ENCODE measurements at regions not wholly inside any gene's neighbourhood (a gene's known extent, or its start where the extent isn't known, plus 50 kb on each side); places are given as distances from the start of the nearest gene placed in this dataset.
A peak's percentile ranks its signal among the peaks of the same experiment; 100 is the strongest.

DNA sequence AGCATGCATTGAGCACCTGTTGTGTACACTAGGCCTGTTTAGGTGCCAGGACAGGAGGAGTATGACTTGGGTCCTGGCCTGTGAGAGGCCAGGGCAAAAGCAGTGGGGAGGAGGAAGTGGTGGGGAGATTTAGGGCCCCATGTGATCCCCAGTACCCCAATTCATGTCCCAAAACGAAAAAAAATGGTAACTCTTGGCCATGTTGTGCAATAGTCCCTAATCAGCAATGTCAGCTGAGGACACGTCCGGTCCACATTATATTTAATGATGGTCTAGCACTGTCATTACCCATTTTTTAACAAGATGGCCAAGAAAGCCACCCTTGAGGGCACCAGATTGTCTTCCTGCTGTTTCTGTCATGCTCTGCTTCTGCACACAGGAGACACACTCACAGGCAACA is 142.0 kb upstream of the RET start:
- peaks cover 0 to 15% of the 10 kb centered on the region in 2 donors for H3K4me1 ChIP-seq
- H3K27me3 ChIP-seq = peaks cover 6 to 10% of the 10 kb centered on the region in 2 donors
- no peaks in the 10 kb centered on the region for H3K36me3 ChIP-seq
- no peak overlapping the region for H3K27ac ChIP-seq
- TF ChIP-seq CTCF (IDR thresholded peaks at IDR 0.05) = no peak
- H3K4me3 ChIP-seq = no peak overlapping the region
- H3K9me3 ChIP-seq = no peaks in the 10 kb centered on the region
- no peak for DNase-seq (ENCODE audit: low spot score)

GRCh38 chr10:42935466-42935865 is 141.4 kb upstream of the RET start:
- no peak for TF ChIP-seq CTCF (IDR thresholded peaks at IDR 0.05)
- H3K36me3 ChIP-seq = no peaks in the 10 kb centered on the region
- peaks cover 0 to 15% of the 10 kb centered on the region in 2 donors for H3K4me1 ChIP-seq
- H3K27ac ChIP-seq = no peak overlapping the region
- no peaks in the 10 kb centered on the region for H3K9me3 ChIP-seq
- H3K27me3 ChIP-seq = peaks cover 6 to 10% of the 10 kb centered on the region in 2 donors
- DNase-seq (ENCODE audit: low spot score) = no peak
- no peak overlapping the region for H3K4me3 ChIP-seq

DNA sequence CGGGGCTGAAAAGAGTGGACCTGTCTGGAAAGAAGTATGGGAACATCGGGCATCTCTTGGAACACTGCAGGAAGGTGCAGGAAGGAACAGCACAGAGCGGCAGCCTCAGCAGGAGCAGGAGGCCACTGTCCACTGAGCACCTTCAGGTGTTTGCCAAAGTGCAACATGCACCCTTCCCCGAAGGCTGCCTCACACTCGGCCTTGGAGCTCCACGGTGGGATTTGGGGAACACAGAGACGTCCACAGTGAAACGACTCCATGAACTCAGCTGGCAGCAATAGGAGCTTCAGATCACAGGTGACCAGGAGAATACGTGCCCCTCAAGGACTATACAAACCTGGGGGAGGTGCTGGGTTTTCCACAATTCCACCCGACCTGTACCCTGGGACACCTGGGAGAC is 140.3 kb upstream of the RET start:
- Histone ChIP-seq H3K9me3 (no peaks in the 10 kb centered on the region), H3K27ac (no peak overlapping the region), H3K4me3 (no peak overlapping the region), H3K36me3 (no peaks in the 10 kb centered on the region), H3K27me3 (peaks cover 6 to 10% of the 10 kb centered on the region in 2 donors), H3K4me1 (peaks cover 0 to 15% of the 10 kb centered on the region in 2 donors)
- no peak for TF ChIP-seq CTCF (IDR thresholded peaks at IDR 0.05)
- DNase-seq (ENCODE audit: low spot score) = peak; percentile 48

GRCh38 chr10:42937048-42937447 is 139.8 kb upstream of the RET start:
- Histone ChIP-seq H3K36me3 (no peaks in the 10 kb centered on the region), H3K4me1 (peaks cover 0 to 15% of the 10 kb centered on the region in 2 donors), H3K9me3 (no peaks in the 10 kb centered on the region), H3K27me3 (peaks cover 6 to 10% of the 10 kb centered on the region in 2 donors), H3K27ac (no peak overlapping the region), H3K4me3 (no peak overlapping the region)
- TF ChIP-seq CTCF (IDR thresholded peaks at IDR 0.05) = no peak
- DNase-seq (ENCODE audit: low spot score) = no peak

DNA sequence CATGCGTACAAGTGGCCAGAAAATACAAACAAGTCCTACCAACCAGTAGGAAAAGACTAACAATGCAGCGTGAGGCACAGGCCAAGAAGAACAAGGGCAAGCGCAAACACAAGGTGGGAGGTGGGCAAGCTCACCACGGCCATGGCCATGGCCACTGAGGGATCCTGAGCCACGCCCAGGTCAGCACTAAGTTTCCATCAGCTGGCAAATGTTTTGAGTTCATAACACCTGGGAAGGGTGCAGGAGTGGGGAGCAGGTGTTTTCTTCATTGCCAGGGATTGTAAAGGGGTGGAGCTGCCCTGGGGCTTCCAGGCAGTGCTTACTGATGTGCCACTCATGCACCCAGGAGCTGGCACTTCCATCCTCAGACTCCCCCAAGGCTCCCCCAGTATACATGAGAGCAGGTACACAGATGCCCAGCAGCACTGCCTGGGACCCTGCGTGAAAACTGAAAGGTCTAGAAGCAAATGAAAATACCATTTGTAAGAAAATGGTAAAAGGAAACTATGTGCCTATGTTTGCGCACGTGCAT is 139.2 kb upstream of the RET start:
- DNase-seq (ENCODE audit: low spot score) = peak; percentile 26
- H3K4me3 ChIP-seq = no peak overlapping the region
- peaks cover 5 to 6% of the 10 kb centered on the region in 2 donors for H3K27me3 ChIP-seq
- H3K4me1 ChIP-seq = peaks cover 0 to 12% of the 10 kb centered on the region in 2 donors
- no peaks in the 10 kb centered on the region for H3K36me3 ChIP-seq
- H3K9me3 ChIP-seq = no peaks in the 10 kb centered on the region
- no peak overlapping the region for H3K27ac ChIP-seq
- TF ChIP-seq CTCF (IDR thresholded peaks at IDR 0.05) = no peak

GRCh38 chr10:42938351-42938750 is 138.5 kb upstream of the RET start:
- no peaks in the 10 kb centered on the region for H3K36me3 ChIP-seq
- peaks cover 0 to 2% of the 10 kb centered on the region in 2 donors for H3K27me3 ChIP-seq
- no peak for TF ChIP-seq CTCF (IDR thresholded peaks at IDR 0.05)
- H3K27ac ChIP-seq = no peak overlapping the region
- peaks cover 0 to 5% of the 10 kb centered on the region in 2 donors for H3K4me1 ChIP-seq
- H3K4me3 ChIP-seq = no peak overlapping the region
- H3K9me3 ChIP-seq = no peaks in the 10 kb centered on the region
- peak; percentile 50 for DNase-seq (ENCODE audit: low spot score)

All from right atrium auricular region (tissue), 2 donors.